ENCODE measurements at regions not wholly inside any gene's neighbourhood (a gene's known extent, or its start where the extent isn't known, plus 50 kb on each side); places are given as distances from the start of the nearest gene placed in this dataset.
"Not testable (repeated sequence)": the region's sequence is repeated elsewhere in the genome, so short reads cannot be mapped to it uniquely, and the experiment has no call there.

DNA sequence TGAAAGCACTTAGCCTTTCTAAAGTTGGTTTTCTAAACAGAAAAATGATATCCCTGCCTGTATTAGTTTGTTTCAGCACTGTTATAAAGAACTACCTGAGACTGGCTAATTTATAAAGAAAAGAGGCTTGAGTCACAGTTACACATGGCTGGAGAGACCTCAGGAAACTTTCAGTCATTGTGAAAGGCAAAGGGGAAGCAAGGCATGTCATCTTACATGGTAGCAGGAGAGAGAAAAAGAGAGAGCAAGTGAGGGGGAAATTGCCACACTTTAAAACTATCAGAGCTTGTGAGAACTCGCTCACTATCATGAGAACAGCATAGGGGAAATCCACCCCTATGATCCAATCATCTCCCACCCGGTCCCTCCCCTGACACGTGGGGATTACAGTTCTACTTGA lies 64.9 kb downstream of the FAM170A start:
- no peak for DNase-seq (ENCODE audit: low read depth, low spot score)

- no peak for DNase-seq (ENCODE audit: low read depth, low spot score)
Observed at GRCh38 chr5:119706049-119706448, 76.7 kb downstream of the FAM170A start.

DNA sequence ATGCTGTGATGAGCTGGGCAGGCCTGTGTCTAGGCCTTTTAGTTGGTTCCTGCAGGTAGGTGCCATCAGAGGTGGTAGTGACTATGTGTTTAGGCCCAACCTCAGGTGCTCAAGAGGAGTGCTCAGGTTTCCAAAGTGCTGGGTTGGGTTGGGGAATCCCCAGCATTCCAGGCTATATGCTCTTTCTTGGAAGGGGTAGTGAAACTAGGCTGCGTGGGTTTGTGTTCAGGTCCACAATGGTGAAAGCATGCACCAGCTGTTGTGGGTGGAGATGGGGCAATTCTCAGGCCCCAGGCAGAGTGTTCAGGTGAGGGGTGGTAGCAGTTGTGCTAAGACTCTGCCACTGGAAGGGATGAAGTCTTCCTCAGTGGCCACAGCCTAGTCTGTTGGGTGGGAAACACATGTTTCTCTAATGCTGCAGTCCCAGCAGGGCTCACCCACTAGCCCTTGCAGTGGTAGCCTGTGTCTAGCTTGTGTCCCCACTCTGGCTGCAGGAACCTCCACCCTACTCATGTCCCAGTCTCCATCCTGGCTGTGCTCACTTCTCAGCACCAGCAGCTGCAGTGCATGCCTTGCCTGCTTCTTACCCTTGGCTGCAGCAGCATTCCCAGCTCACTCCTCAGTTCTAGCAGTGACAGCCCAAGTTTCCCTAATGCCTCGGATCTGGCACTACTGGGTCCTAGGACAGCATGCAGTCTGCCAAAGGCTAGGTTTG lies 78.9 kb downstream of the FAM170A start:
- no peak for DNase-seq (ENCODE audit: low read depth, low spot score)

DNA sequence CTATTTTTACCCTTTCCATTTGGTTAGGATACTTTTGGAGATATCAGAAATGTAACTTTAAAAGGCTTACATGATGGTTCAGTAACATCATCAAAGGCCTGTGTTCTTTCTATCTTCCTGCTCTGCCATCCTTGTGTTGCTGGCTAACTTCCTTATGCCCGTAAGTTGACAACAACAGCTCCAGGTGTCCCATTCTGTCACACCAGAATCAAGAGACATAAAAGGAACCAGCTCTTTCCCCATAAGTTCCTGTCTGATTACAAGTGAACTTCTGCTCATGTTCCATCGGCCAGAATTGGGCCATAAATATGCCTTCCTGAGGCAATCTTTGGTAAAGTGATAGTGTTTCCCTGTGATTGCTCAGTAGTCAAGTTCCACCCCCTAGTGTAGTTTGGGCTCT lies 92.4 kb downstream of the FAM170A start:
- DNase-seq (ENCODE audit: low read depth, low spot score), result no peak

- DNase-seq (ENCODE audit: low read depth, low spot score), result not testable (repeated sequence)
Observed at GRCh38 chr5:119725291-119725690, 95.9 kb downstream of the FAM170A start.

DNA sequence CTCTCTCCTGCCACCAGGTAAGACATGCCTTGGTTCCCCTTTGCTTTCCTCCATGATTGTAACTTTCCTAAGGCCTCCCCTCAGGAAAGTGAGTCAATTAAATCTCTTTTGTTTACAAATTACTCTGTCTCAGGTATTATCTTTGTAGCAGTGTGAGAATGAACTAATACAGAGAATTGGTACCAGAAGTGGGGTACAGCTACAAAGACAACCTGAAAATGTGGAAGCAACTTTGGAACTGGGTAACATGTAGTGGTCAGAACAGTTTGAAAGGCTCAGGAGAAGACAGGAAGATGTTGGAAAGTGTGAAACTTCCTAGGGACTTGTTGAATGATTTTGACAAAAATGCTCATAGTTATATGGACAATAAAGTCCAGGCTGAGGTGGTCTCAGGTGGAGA lies 97.2 kb downstream of the FAM170A start:
- DNase-seq (ENCODE audit: low read depth, low spot score), result no peak

GRCh38 chr5:119740225-119740624 lies 110.9 kb downstream of the FAM170A start:
- no peak for DNase-seq (ENCODE audit: low read depth, low spot score)

- DNase-seq (ENCODE audit: low read depth, low spot score), result no peak
Observed at GRCh38 chr5:119741691-119742090, 112.3 kb downstream of the FAM170A start.

DNA sequence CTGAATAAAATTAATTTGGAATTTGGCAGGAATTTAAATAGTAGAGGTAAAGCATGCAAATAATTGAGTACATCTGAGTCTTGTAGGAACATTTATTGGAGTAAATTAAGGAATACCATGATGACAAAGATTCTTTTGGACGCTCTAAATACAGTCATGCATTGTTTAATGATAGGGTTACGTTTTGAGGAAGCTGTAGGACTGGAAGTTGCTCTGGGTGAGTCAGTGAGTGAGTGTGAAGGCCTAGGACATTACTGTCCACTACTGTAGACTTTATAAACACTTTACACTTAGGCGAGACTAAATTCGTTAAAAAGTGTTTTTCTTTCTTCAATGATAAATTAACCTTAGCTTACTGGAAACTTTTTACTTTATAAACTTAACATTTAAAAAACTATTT lies 113.0 kb downstream of the FAM170A start:
- DNase-seq (ENCODE audit: low read depth, low spot score), result no peak

- DNase-seq (ENCODE audit: low read depth, low spot score), result peak; percentile 35
Observed at GRCh38 chr5:119743927-119744326, 114.6 kb downstream of the FAM170A start.

DNA sequence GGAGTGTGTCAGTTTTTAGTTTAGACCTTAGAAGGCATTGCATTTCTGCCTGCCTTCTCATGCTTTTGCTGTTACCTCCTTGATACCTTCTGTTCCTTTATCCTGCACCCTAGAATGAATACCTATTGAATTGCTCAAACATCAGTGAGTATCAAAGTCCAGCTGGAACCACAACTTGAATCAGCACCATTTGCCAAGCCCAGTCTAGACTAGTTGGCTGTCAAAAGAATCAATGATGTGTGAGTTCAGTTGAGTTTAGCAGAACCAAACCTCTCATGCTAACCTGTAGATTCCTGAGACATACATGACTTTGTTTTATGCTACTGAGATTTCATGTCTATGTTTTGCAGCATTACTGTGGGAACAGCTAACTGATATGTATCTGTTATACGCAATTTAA lies 116.6 kb downstream of the FAM170A start:
- DNase-seq (ENCODE audit: low read depth, low spot score), result no peak

GRCh38 chr5:119746984-119747383 lies 117.6 kb downstream of the FAM170A start:
- DNase-seq (ENCODE audit: low read depth, low spot score), result no peak

GRCh38 chr5:119750887-119751733 lies 121.8 kb downstream of the FAM170A start:
- DNase-seq (ENCODE audit: low read depth, low spot score), result no peak

DNA sequence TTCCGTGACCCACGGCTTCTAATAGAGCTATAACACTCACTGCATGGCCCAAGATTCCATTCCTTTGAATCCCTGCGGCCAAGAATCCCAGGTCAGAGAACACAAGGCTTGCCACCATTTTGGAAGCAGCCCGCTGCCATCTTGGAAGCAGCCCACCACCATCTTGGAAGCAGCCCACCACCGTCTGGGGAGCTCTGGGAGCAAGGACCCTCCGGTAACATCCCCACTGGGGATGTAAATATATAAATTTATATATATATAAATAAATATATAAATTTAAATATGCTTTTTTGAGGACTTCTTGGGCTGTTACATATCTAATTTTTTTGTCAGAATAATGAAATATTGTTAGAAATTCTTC lies 122.4 kb downstream of the FAM170A start:
- no peak for DNase-seq (ENCODE audit: low read depth, low spot score)

DNA sequence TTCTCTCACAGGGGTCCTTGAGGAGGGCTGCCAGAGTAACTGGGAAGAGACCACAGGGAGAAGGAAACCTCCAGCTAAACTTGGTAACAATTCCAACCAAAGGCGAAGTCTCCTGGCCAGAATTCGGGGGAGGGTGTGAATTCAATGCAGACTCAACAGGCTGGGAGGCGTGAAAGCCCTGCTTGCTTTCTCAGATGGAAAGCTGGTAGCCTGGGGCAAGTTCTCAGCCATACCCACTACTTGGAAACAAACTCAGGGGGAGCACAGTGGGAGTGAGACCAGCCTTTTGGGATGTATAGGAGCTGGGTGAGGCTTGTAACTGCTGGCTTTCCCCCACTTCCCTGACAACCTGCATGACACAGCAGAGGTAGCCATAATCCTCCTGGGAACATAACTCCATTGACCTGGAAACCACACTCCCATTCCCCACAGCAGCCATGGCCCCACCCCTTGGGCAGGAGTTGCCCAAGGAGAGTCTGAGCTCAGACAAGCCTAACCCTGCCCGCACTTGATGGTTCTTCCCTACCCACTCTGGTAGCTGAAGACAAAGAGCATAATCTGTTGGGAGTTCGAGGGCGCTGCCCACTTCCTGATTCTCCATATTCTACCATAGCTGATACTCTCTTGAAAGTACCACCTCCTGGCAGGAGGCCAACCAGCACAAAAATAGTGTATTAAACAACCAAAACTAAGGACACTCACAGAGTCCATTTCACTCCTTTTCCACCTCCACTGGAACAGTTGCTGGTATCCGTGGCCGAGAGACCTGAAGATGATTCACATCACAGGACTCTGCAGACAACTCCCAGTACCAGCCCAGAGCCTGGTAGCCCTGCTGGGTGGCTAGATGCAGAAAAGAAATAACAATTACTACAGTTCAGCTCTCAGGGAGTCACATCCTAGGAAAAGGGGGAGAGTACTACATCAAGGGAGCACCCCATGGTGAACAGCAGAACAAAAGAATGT lies 123.8 kb downstream of the FAM170A start:
- DNase-seq (ENCODE audit: low read depth, low spot score), result no peak

- DNase-seq (ENCODE audit: low read depth, low spot score), result not testable (repeated sequence)
Observed at GRCh38 chr5:119754825-119755224, 125.5 kb downstream of the FAM170A start.

- DNase-seq (ENCODE audit: low read depth, low spot score), result no peak
Observed at GRCh38 chr5:119757276-119757675, 127.9 kb downstream of the FAM170A start.

GRCh38 chr5:119769695-119770693 lies 140.6 kb downstream of the FAM170A start:
- DNase-seq (ENCODE audit: low read depth, low spot score), result not testable (repeated sequence)

DNA sequence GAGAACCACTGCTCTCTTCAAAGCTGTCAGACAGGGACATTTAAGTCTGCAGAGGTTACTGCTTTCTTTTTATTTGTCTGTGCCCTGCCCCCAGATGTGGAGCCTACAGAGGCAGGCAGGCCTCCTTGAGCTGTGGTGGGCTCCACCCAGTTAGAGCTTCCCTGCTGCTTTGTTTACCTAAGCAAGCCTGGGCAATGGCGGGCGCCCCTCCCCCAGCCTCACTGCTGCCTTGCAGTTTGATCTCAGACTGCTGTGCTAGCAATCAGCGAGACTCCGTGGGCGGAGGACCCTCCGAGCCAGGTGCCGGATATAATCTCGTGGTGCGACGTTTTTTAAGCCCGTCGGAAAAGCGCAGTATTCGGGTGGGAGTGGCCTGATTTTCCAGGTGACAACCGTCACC lies 150.8 kb downstream of the FAM170A start:
- not testable (repeated sequence) for DNase-seq (ENCODE audit: low read depth, low spot score)

- no peak for DNase-seq (ENCODE audit: low read depth, low spot score)
Observed at GRCh38 chr5:119785057-119785456, 155.7 kb downstream of the FAM170A start.
